GM06990 (cell line): ENCODE measurements at regions not wholly inside any gene's neighbourhood (a gene's known extent, or its start where the extent isn't known, plus 50 kb on each side); places are given as distances from the start of the nearest gene placed in this dataset.
"Not testable (repeated sequence)": the region's sequence is repeated elsewhere in the genome, so short reads cannot be mapped to it uniquely, and the experiment has no call there.

ENCODE experiments used
- DNase-seq: peaks from one replicate; pipeline ENCODE4 v3.0.0-alpha.2; 2011; ENCODE audit not compliant: insufficient read length; ENCODE audit errors: extremely low read depth
- H3K27me3 ChIP-seq: replicated peaks from 2 replicates; pipeline ENCODE4 v1.6.0; 2011; ENCODE audit warnings: low read length; ENCODE audit not compliant: control insufficient read depth, insufficient read depth
- H3K36me3 ChIP-seq: 2 replicates; pipeline ENCODE4 v1.5.1; 2011; ENCODE audit warnings: low read length; ENCODE audit not compliant: control insufficient read depth, insufficient read depth
- H3K4me3 ChIP-seq: replicated peaks from 2 replicates; pipeline ENCODE4 v1.5.1; 2011; ENCODE audit warnings: low read depth, mild to moderate bottlenecking, control low read depth, low read length
- CTCF ChIP-seq: IDR thresholded peaks from 2 replicates; pipeline ENCODE4 v1.5.1; 2011; ENCODE audit warnings: low read length, control low read depth, mild to moderate bottlenecking, inconsistent platforms; ENCODE audit not compliant: insufficient read depth, poor library complexity, severe bottlenecking

- TF ChIP-seq CTCF: no peak
- no peak for DNase-seq
- no peaks in the 10 kb centered on the region for H3K27me3 ChIP-seq
- H3K4me3 ChIP-seq: no peak overlapping the region
- no peaks in the 10 kb centered on the region for H3K36me3 ChIP-seq
Observed at GRCh38 chr1:195185321-195185720, 1422.9 kb downstream of the KCNT2 start.

DNA sequence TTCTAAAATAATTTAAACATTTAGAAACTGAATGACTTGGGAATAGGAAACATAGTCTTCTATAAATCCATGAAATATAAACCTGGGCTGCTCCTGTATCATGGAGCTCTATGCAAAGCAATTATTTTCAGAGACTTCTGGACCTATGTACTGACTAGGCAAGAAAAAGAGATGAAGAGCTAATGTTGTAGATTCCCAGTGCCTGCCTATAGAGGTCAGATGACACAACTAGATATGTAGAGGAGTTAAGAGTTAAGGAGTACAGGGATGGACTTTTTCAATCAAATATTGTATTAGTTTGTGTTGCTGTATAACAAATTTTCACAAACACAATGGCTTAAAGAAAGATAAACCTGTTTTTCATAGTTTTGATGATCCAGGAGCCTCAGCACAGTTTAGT is 1434.5 kb downstream of the KCNT2 start:
- no peaks in the 10 kb centered on the region for H3K36me3 ChIP-seq
- no peaks in the 10 kb centered on the region for H3K27me3 ChIP-seq
- no peak for DNase-seq
- peak; percentile 10 for TF ChIP-seq CTCF
- H3K4me3 ChIP-seq: no peak overlapping the region

GRCh38 chr1:195159795-195160194 is 1448.4 kb downstream of the KCNT2 start:
- not testable (repeated sequence) for H3K27me3 ChIP-seq, DNase-seq, H3K36me3 ChIP-seq, H3K4me3 ChIP-seq

DNA sequence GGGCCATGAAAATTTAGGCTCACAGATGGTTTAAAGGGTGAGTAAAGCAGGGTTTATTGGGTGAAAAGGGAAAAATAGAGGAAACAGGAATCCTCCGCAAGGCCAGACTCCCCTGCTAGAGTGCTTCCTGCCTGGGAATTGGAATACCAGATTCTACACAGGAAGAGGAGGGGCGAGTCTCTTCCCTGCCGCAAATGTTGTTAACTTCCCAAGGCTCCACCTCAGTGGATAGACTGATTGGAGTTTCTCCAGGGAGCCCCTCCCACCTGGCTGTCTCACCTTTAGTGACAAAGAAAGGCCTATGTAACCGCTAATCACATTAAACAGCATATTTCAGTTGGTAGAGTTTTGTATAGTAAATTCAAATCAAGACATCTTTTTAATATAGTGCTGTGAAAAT is 1450.1 kb downstream of the KCNT2 start:
- H3K27me3 ChIP-seq: no peaks in the 10 kb centered on the region
- H3K4me3 ChIP-seq: no peak overlapping the region
- no peak for TF ChIP-seq CTCF
- no peaks in the 10 kb centered on the region for H3K36me3 ChIP-seq
- no peak for DNase-seq

DNA sequence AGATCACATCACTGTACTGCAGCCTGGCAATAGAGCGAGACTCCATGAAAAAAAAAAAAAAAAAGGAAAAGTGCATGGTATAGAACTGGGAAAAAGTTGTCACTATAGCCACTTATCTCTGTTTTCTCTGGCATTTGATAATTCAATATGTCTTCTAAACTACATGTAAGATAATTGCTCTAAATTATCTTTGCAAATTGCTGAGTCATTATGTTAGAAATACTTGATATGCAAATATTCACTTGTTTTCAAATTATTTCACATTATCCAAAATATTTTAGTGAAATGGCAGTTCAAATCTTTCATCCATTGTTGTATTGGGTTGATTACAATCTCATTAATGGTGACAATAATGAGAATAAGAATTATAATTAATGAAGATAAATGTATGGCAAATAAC is 1455.1 kb downstream of the KCNT2 start:
- DNase-seq: no peak
- Histone ChIP-seq H3K27me3 (no peaks in the 10 kb centered on the region), H3K4me3 (no peak overlapping the region), H3K36me3 (no peaks in the 10 kb centered on the region)
- no peak for TF ChIP-seq CTCF

DNA sequence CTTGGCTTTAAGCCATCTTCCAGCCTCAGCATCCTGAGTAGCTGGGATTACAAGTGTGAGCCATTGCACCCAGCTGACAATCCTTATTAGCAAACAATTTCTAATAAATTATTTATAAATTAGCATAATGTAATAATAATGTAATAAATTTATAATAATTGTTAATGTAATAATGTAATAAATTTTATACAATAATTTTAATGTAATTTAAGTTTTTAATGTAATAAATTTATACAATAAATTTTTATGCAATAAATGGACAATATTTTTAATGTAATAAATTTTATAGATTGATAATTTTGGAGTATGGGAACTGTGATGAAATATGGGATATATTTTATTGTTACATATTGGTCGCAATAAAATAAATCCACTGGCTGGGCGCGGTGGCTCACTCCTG is 1457.5 kb downstream of the KCNT2 start:
- DNase-seq: no peak
- no peak for TF ChIP-seq CTCF
- H3K36me3 ChIP-seq: no peaks in the 10 kb centered on the region

More for the DNA sequence above, 1457.5 kb downstream of the KCNT2 start:
- H3K4me3 ChIP-seq: no peak overlapping the region
- no peaks in the 10 kb centered on the region for H3K27me3 ChIP-seq
